Motor neuron (in vitro differentiated cells): ENCODE measurements at regions not wholly inside any gene's neighbourhood (a gene's known extent, or its start where the extent isn't known, plus 50 kb on each side); places are given as distances from the start of the nearest gene placed in this dataset.

ENCODE experiments used
- ATAC-seq, 8 experiments: fragments of 200-7000 bp; cut with Tn5 transposase; replicated peaks in 6 of 8; 2 replicates each; pipeline ENCODE4 v1.8.0; 2021; ENCODE audit warnings: mild to moderate bottlenecking in 8 of 8, moderate library complexity in 8 of 8
- H3K27ac ChIP-seq, 2 donors: fragments of 250-450 bp; sonication (Bioruptor Pico); 2 replicates each; pipeline ENCODE4 v1.9.0; 2021; ENCODE audit warnings: antibody characterized with exemption in 2 of 2, mild to moderate bottlenecking in 2 of 2, moderate library complexity in 1 of 2
- H3K4me1 ChIP-seq, 2 donors: fragments of 250-450 bp; sonication (Bioruptor Pico); replicated peaks in 1 of 2; 2 replicates each; pipeline ENCODE4 v1.6.1; 2021; ENCODE audit warnings: antibody characterized with exemption in 2 of 2, mild to moderate bottlenecking in 2 of 2, moderate library complexity in 1 of 2
- H3K4me3 ChIP-seq, 5 donors: fragments of 250-450 bp; sonication (Bioruptor Pico); 2 replicates each; pipeline ENCODE4 v1.9.0; 2021; ENCODE audit warnings: antibody characterized with exemption in 5 of 5, mild to moderate bottlenecking in 5 of 5, moderate library complexity in 4 of 5
- WGBS, 10 experiments: fragments of 450-650 bp; shearing (Covaris generic); methylation state at CpG; one replicate each; pipeline ENCODE4 v1.0.0; 2022; 5-methylcytosine and 5-hydroxymethylcytosine counted together
- in situ Hi-C, 9 experiments: fragments of 400-800 bp; cut with MboI; loops; one replicate each; pipeline ENCODE4 v1.15.0; 2021; ENCODE audit warnings: low sequenced_read_pairs in 9 of 9, low pct_unique_long_range_greater_than_20kb in 2 of 9; ENCODE audit not compliant: unreplicated experiment in 9 of 9

- Histone ChIP-seq H3K4me3 (no peak overlapping the region), H3K27ac (no peak overlapping the region), H3K4me1 (peaks cover 4 to 12% of the 10 kb centered on the region in 2 donors)
- 50 to 100% (median 79%) methylated on average over 2 to 17 of the region's 17 CpGs for WGBS, 10 experiments
- peak in 1 of 8 experiments; percentile 48 for ATAC-seq
- in situ Hi-C loops, result no loop called here
These were observed 121.6 kb upstream of the KLF6 start for GRCh38 chr10:3906511-3907111.

DNA sequence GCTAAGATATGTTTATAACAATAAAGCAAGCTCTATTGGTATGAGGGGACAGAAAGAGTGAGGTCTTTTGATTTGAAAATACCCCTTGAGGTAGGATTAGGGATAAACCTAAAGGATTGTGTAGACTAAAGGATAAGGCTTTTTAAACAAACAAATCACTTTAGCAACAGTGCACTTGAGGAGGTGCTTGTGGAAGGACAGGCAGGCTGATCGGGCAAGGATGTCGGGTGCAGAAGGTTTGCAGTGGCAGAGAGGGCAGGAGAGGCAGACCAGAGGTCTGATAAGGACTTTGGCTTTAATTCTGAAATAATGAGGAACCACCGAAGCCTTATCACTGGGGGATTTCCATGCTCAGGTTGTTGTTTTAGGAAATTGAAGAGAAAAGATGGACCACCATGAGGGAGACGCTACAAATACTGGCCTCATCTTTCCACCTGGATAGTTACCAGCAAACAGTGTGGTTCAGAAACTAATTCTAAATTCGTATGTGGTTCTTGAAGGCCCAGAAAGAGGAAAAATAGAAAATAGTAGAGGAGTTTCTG is 119.5 kb upstream of the KLF6 start:
- in situ Hi-C loops, result no loop called here
- peaks cover 4 to 8% of the 10 kb centered on the region in 2 donors for H3K4me1 ChIP-seq
- H3K27ac ChIP-seq, result no peak overlapping the region
- WGBS, 10 experiments, result 78 to 100% (median 89%) methylated on average over 2 to 5 of the region's 5 CpGs; no CpG with 5 or more reads in 1 of the 10 experiments
- no peak for ATAC-seq
- no peak overlapping the region for H3K4me3 ChIP-seq

DNA sequence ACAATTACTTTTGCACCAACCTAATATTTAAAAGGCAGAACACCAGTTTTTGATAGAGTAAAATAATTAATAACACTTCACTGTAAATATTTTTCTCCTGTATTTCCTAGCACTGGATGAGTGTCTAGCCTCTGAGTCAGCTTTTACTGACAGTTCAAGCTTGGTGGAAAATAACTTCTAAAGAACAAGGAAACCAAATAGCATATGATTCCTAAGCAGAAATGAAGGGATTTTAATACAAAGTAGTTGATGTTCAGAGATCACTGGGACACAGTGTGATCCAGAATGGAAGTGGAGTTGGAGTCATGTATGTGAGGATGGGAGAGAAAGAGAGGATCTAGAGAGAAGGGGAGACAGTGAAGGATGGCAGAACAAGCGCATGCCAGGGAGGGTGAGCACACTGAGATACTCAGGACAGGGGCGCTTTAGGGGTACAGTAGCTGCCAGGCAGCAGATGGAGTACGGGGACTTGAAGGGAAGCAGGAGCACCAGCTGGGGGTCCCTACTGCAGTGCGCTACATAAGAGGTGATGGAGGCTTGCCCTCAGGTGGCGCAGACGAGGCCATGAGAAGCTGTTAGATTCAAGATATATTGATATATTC is 117.9 kb upstream of the KLF6 start:
- H3K27ac ChIP-seq, result no peak overlapping the region
- H3K4me3 ChIP-seq, result no peak overlapping the region
- in situ Hi-C loops, result no loop called here
- peak in 2 of 8 experiments; percentile 17 to 31 for ATAC-seq
- peaks cover 4 to 8% of the 10 kb centered on the region in 2 donors for H3K4me1 ChIP-seq
- WGBS, 10 experiments, result 60 to 100% (median 94%) methylated on average over 1 to 5 of the region's 6 CpGs

DNA sequence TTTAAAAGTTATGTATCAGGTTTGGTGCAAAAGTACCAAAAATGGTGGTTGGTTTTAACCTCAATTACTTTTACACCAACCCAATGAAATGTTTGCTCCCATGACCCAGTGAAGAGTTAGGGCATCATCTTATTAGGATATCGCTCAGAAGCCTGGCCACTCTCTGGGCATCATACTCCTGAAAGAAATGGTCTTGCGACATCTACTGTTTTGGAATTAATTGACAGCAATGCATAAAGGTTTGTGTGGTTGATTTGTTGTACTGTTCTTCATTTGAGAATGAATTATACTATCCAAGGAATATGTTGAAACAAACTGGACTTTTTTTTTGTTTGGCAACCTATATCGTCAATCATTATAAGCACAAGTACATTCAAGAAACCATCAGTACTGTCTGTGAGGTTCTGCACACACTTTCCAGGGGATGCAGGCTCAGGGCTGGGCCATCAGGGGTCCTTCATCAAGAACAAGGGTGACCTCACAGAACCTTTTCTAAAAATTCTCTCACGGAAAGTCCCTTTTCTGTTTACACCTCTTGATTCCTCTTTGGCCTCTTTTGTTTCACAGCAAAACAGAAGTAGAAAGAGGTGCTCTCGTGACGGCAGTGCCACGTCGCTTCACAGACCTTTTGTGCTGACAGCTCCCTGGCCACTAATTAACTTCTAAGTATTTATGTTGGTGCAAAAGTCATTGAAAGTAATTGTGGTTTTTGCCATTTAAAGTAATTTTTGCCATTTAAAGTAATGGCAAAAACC is 117.2 kb upstream of the KLF6 start:
- 4 to 100% (median 53%) methylated on average over 1 to 8 of the region's 8 CpGs for WGBS, 10 experiments
- peak in 4 of 8 experiments; percentile 18 to 41 (median 28) for ATAC-seq
- H3K27ac ChIP-seq, result no peak overlapping the region
- H3K4me3 ChIP-seq, result no peak overlapping the region
- in situ Hi-C loops, result no loop called here
- H3K4me1 ChIP-seq, result peaks cover 4 to 8% of the 10 kb centered on the region in 2 donors

- Histone ChIP-seq H3K4me3 (no peak overlapping the region), H3K4me1 (peaks cover 4 to 8% of the 10 kb centered on the region in 2 donors), H3K27ac (no peak overlapping the region)
- 60 to 100% (median 100%) methylated on average over 1 to 2 of the region's 2 CpGs; no CpG with 5 or more reads in 4 of the 10 experiments for WGBS, 10 experiments
- ATAC-seq, result no peak
- in situ Hi-C loops, result no loop called here
These were observed 116.4 kb upstream of the KLF6 start for GRCh38 chr10:3901370-3901769.

DNA sequence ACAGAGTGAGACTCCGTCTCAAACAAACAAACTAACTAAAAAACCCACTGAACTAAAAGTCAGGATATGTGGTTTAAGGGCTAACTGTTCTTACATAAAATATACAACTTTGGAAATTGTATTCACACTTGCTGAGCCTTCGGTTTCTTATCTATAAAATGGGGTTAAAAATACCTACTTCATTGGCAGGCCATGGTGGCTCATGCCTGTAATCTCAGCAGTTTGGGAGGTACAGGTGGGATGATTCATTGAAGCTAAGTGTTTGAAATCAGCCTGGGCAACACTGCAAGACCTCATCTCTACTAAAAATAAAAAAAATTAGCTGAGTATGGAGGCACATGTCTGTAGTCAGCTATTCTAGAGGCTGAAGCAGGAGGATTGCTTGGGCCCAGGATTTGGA is 115.4 kb upstream of the KLF6 start:
- in situ Hi-C loops, result no loop called here
- WGBS, 10 experiments, result 83 to 100% (median 96%) methylated on average over 1 to 2 of the region's 2 CpGs; no CpG with 5 or more reads in 2 of the 10 experiments
- Histone ChIP-seq H3K4me3 (no peak overlapping the region), H3K27ac (no peak overlapping the region), H3K4me1 (peaks cover 5 to 8% of the 10 kb centered on the region in 2 donors)
- ATAC-seq, result no peak

DNA sequence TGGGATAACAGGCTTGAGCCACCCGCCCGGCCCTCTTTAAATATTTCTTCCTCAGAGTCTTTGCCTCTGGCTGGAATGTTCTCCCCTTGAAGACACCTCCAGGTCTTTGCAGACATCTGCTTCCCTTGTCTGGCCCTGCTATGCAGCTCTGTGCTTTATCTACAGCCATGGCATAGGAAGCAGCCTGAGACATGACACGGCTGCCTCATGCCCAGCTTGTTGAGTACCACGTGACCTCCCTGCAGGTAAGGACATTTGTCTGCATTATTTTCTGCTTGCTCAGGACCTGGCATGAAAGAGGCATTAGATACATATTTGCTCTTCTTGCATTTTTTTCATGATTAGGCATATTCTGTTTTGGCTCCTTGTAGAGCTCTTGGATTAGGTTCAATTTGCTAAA is 113.8 kb upstream of the KLF6 start:
- peaks cover 16 to 21% of the 10 kb centered on the region in 2 donors for H3K4me1 ChIP-seq
- WGBS, 10 experiments, result 60 to 100% (median 87%) methylated on average over 1 to 4 of the region's 4 CpGs; no CpG with 5 or more reads in 3 of the 10 experiments
- ATAC-seq, result peak in 1 of 8 experiments; percentile 26
- in situ Hi-C loops, result no loop called here
- H3K4me3 ChIP-seq, result no peak overlapping the region
- no peak overlapping the region for H3K27ac ChIP-seq

GRCh38 chr10:3897156-3897555 is 112.1 kb upstream of the KLF6 start:
- Histone ChIP-seq H3K27ac (no peak overlapping the region), H3K4me1 (peaks cover 11 to 21% of the 10 kb centered on the region in 2 donors), H3K4me3 (no peak overlapping the region)
- WGBS, 10 experiments, result 27 to 96% (median 87%) methylated on average over 2 to 6 of the region's 6 CpGs
- no peak for ATAC-seq
- in situ Hi-C loops, result no loop called here

DNA sequence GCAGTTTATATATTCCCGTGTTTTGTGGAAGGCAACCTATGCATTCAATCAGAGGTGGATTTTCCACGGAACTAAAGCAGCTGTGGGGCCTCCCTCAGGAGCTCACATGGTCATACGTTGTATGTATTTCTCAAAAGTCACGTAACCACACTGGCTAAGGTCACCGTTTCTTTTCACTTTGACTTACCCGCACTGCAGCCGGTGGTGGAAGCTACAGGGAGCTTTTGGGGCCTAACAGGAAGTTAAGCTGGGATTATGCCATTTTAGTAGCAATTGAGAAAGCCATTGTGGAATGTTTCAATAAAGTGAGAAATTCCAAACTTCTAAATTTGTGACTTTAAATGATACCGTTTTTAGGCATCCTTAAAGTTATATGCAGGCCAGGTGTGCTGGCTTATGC is 111.2 kb upstream of the KLF6 start:
- no peak for ATAC-seq
- whole genome bisulfite sequencing, 10 experiments, result 87 to 100% (median 95%) methylated on average over 2 to 8 of the region's 8 CpGs; no CpG with 5 or more reads in 1 of the 10 experiments
- in situ Hi-C loops, result no loop called here
- no peak overlapping the region for H3K4me3 ChIP-seq
- peaks cover 8 to 18% of the 10 kb centered on the region in 2 donors for H3K4me1 ChIP-seq
- no peak overlapping the region for H3K27ac ChIP-seq

GRCh38 chr10:3895045-3895631 is 110.1 kb upstream of the KLF6 start:
- peaks cover 8 to 18% of the 10 kb centered on the region in 2 donors for H3K4me1 ChIP-seq
- peak in 7 of 8 experiments; percentile 53 to 90 (median 80) for ATAC-seq
- WGBS, 10 experiments, result 6 to 85% (median 60%) methylated on average over 1 to 4 of the region's 5 CpGs; no CpG with 5 or more reads in 5 of the 10 experiments
- no peak overlapping the region for H3K4me3 ChIP-seq
- in situ Hi-C loops, result no loop called here
- no peak overlapping the region for H3K27ac ChIP-seq

- 80 to 100% (median 93%) methylated on average over 1 to 10 of the region's 10 CpGs; no CpG with 5 or more reads in 1 of the 10 experiments for WGBS, 10 experiments
- Histone ChIP-seq H3K4me3 (no peak overlapping the region), H3K27ac (peak overlapping the region in 1 of 2 donors; percentile 1), H3K4me1 (peaks cover 8 to 18% of the 10 kb centered on the region in 2 donors)
- in situ Hi-C loops, result no loop called here
- peak in 5 of 8 experiments; percentile 6 to 78 (median 37) for ATAC-seq
These were observed 109.0 kb upstream of the KLF6 start for GRCh38 chr10:3893901-3894563.
